HUES6 (cell line): ENCODE measurements at regions not wholly inside any gene's neighbourhood (a gene's known extent, or its start where the extent isn't known, plus 50 kb on each side); places are given as distances from the start of the nearest gene placed in this dataset.

ENCODE experiments used
- H3K27ac ChIP-seq: 2 replicates; pipeline ENCODE4 v1.7.0; 2013; ENCODE audit warnings: low read depth, mild to moderate bottlenecking, low read length, inconsistent platforms
- H3K27me3 ChIP-seq: 2 replicates; pipeline ENCODE4 v1.6.1; 2013; ENCODE audit warnings: low read length; ENCODE audit not compliant: control insufficient read depth, insufficient read depth
- H3K36me3 ChIP-seq: 2 replicates; pipeline ENCODE4 v1.6.1; 2013; ENCODE audit warnings: low read length; ENCODE audit not compliant: control insufficient read depth, insufficient read depth
- H3K4me1 ChIP-seq: 2 replicates; pipeline ENCODE4 v1.6.1; 2013; ENCODE audit warnings: low read length; ENCODE audit not compliant: control insufficient read depth, insufficient read depth
- H3K4me3 ChIP-seq: 2 replicates; pipeline ENCODE4 v1.5.1; 2013; ENCODE audit warnings: low read depth, low read length
- H3K9ac ChIP-seq: one replicate; pipeline ENCODE4 v1.6.1; 2013; ENCODE audit warnings: mild to moderate bottlenecking, low read length
- H3K9me3 ChIP-seq: 2 replicates; pipeline ENCODE4 v1.6.1; 2013; ENCODE audit warnings: low read depth, low read length; ENCODE audit not compliant: control insufficient read depth, insufficient read depth

GRCh38 chr17:63173903-63174302 is 207.9 kb downstream of the TANC2 start:
- Histone ChIP-seq H3K4me3 (no peak overlapping the region), H3K27me3 (no peaks in the 10 kb centered on the region), H3K36me3 (no peaks in the 10 kb centered on the region), H3K27ac (no peak overlapping the region), H3K4me1 (peaks cover 4% of the 10 kb centered on the region; the same call in 1 of the 2 replicates), H3K9ac (no peak overlapping the region), H3K9me3 (0 out of 2 replicates have a peak, but pooled peaks cover 2% of the 10 kb centered on the region)

- no peak overlapping the region for H3K27ac ChIP-seq
- H3K9ac ChIP-seq, result no peak overlapping the region
- H3K27me3 ChIP-seq, result no peaks in the 10 kb centered on the region
- H3K4me1 ChIP-seq, result no peaks in the 10 kb centered on the region
- 0 out of 2 replicates have a peak, but pooled peaks cover 2% of the 10 kb centered on the region for H3K9me3 ChIP-seq
- no peaks in the 10 kb centered on the region for H3K36me3 ChIP-seq
- no peak overlapping the region for H3K4me3 ChIP-seq
Measured at GRCh38 chr17:63178530-63178929, 212.5 kb downstream of the TANC2 start.

GRCh38 chr17:63181856-63182255 is 215.8 kb downstream of the TANC2 start:
- Histone ChIP-seq H3K4me3 (no peak overlapping the region), H3K27me3 (no peaks in the 10 kb centered on the region), H3K36me3 (no peaks in the 10 kb centered on the region), H3K27ac (0 out of 2 replicates have a peak overlapping the region, but pooled peaks have one; percentile 57), H3K9ac (no peak overlapping the region), H3K4me1 (no peaks in the 10 kb centered on the region), H3K9me3 (no peaks in the 10 kb centered on the region)

GRCh38 chr17:63185420-63185819 is 219.4 kb downstream of the TANC2 start:
- Histone ChIP-seq H3K27ac (no peak overlapping the region), H3K4me3 (no peak overlapping the region), H3K9me3 (no peaks in the 10 kb centered on the region), H3K4me1 (no peaks in the 10 kb centered on the region), H3K36me3 (no peaks in the 10 kb centered on the region), H3K27me3 (no peaks in the 10 kb centered on the region), H3K9ac (no peak overlapping the region)

GRCh38 chr17:63189082-63189481 is 223.0 kb downstream of the TANC2 start:
- no peaks in the 10 kb centered on the region for H3K36me3 ChIP-seq

GRCh38 chr17:63189930-63190329 is 223.9 kb downstream of the TANC2 start:
- Histone ChIP-seq H3K9ac (no peak overlapping the region), H3K9me3 (no peaks in the 10 kb centered on the region), H3K27me3 (no peaks in the 10 kb centered on the region), H3K4me3 (no peak overlapping the region), H3K27ac (no peak overlapping the region), H3K36me3 (no peaks in the 10 kb centered on the region), H3K4me1 (no peaks in the 10 kb centered on the region)

More at GRCh38 chr17:63189082-63189481, 223.0 kb downstream of the TANC2 start:
- no peak overlapping the region for H3K9ac ChIP-seq
- H3K4me3 ChIP-seq, result no peak overlapping the region
- no peaks in the 10 kb centered on the region for H3K27me3 ChIP-seq
- no peaks in the 10 kb centered on the region for H3K9me3 ChIP-seq
- no peaks in the 10 kb centered on the region for H3K4me1 ChIP-seq
- no peak overlapping the region for H3K27ac ChIP-seq

GRCh38 chr17:63190821-63191370 is 224.9 kb downstream of the TANC2 start:
- Histone ChIP-seq H3K27ac (no peak overlapping the region), H3K9me3 (no peaks in the 10 kb centered on the region), H3K4me1 (no peaks in the 10 kb centered on the region), H3K9ac (no peak overlapping the region), H3K27me3 (no peaks in the 10 kb centered on the region), H3K36me3 (no peaks in the 10 kb centered on the region), H3K4me3 (no peak overlapping the region)

- no peaks in the 10 kb centered on the region for H3K27me3 ChIP-seq
- H3K4me3 ChIP-seq, result no peak overlapping the region
- H3K4me1 ChIP-seq, result no peaks in the 10 kb centered on the region
- no peaks in the 10 kb centered on the region for H3K9me3 ChIP-seq
- no peak overlapping the region for H3K9ac ChIP-seq
- H3K27ac ChIP-seq, result no peak overlapping the region
- no peaks in the 10 kb centered on the region for H3K36me3 ChIP-seq
Measured at GRCh38 chr17:63191610-63192009, 225.6 kb downstream of the TANC2 start.

- no peak overlapping the region for H3K27ac ChIP-seq
- no peaks in the 10 kb centered on the region for H3K4me1 ChIP-seq
- H3K27me3 ChIP-seq, result no peaks in the 10 kb centered on the region
- no peak overlapping the region for H3K4me3 ChIP-seq
- H3K36me3 ChIP-seq, result no peaks in the 10 kb centered on the region
- no peaks in the 10 kb centered on the region for H3K9me3 ChIP-seq
- H3K9ac ChIP-seq, result no peak overlapping the region
Measured at GRCh38 chr17:63193827-63194226, 227.8 kb downstream of the TANC2 start.

- no peaks in the 10 kb centered on the region for H3K4me1 ChIP-seq
- no peaks in the 10 kb centered on the region for H3K9me3 ChIP-seq
- H3K27ac ChIP-seq, result no peak overlapping the region
- H3K4me3 ChIP-seq, result no peak overlapping the region
- no peak overlapping the region for H3K9ac ChIP-seq
- H3K27me3 ChIP-seq, result no peaks in the 10 kb centered on the region
- H3K36me3 ChIP-seq, result no peaks in the 10 kb centered on the region
Measured at GRCh38 chr17:63196772-63197335, 230.8 kb downstream of the TANC2 start.

- Histone ChIP-seq H3K9me3 (peaks cover 16% of the 10 kb centered on the region), H3K27ac (no peak overlapping the region), H3K36me3 (no peaks in the 10 kb centered on the region), H3K4me3 (no peak overlapping the region), H3K4me1 (no peaks in the 10 kb centered on the region), H3K27me3 (no peaks in the 10 kb centered on the region), H3K9ac (no peak overlapping the region)
Measured at GRCh38 chr17:63203652-63204051, 237.6 kb downstream of the TANC2 start.
